ENCODE measurements at regions not wholly inside any gene's neighbourhood (a gene's known extent, or its start where the extent isn't known, plus 50 kb on each side); places are given as distances from the start of the nearest gene placed in this dataset.

GRCh38 chr2:34353509-34354113, 754.5 kb upstream of the FAM98A start:
- Mint-ChIP-seq H3K4me1 (ENCODE audit: low read depth) (no peaks in the 10 kb centered on the region), H3K27ac (no peak overlapping the region), H3K27me3 (ENCODE audit: low read depth) (no peaks in the 10 kb centered on the region), H3K4me3 (no peak overlapping the region), H3K9me3 (no peaks in the 10 kb centered on the region), H3K36me3 (ENCODE audit: low read depth) (no peaks in the 10 kb centered on the region)
- CTCF ChIA-PET, result no interaction called here
- intact Hi-C loops (cut with micrococcal nuclease), result no loop called here
- no peak for DNase-seq

GRCh38 chr2:34349527-34349926, 750.4 kb upstream of the FAM98A start:
- no peak for DNase-seq
- H3K4me3 Mint-ChIP-seq, result no peak overlapping the region
- CTCF ChIA-PET, result interaction anchor here (1.1 kb wide), 1 partner anchor 254 kb away, joined by 5 read pairs; no protein-coding TSS in a partner anchor
- intact Hi-C loops (cut with micrococcal nuclease), result no loop called here
- no peak overlapping the region for H3K27ac Mint-ChIP-seq
- H3K9me3 Mint-ChIP-seq, result peaks cover 2% of the 10 kb centered on the region
- H3K36me3 Mint-ChIP-seq (ENCODE audit: low read depth), result no peaks in the 10 kb centered on the region
- H3K4me1 Mint-ChIP-seq (ENCODE audit: low read depth), result no peaks in the 10 kb centered on the region
- H3K27me3 Mint-ChIP-seq (ENCODE audit: low read depth), result no peaks in the 10 kb centered on the region

GRCh38 chr2:34345030-34345429, 745.9 kb upstream of the FAM98A start:
- Mint-ChIP-seq H3K27ac (no peak overlapping the region), H3K9me3 (peaks cover 4% of the 10 kb centered on the region), H3K4me3 (no peak overlapping the region), H3K27me3 (ENCODE audit: low read depth) (no peaks in the 10 kb centered on the region), H3K4me1 (ENCODE audit: low read depth) (no peaks in the 10 kb centered on the region), H3K36me3 (ENCODE audit: low read depth) (no peaks in the 10 kb centered on the region)
- CTCF ChIA-PET, result no interaction called here
- intact Hi-C loops (cut with micrococcal nuclease), result no loop called here
- DNase-seq, result no peak

- Mint-ChIP-seq H3K4me1 (ENCODE audit: low read depth) (no peaks in the 10 kb centered on the region), H3K4me3 (no peak overlapping the region), H3K27ac (no peak overlapping the region), H3K27me3 (ENCODE audit: low read depth) (no peaks in the 10 kb centered on the region), H3K36me3 (ENCODE audit: low read depth) (no peaks in the 10 kb centered on the region), H3K9me3 (peaks cover 2% of the 10 kb centered on the region)
- CTCF ChIA-PET, result no interaction called here
- intact Hi-C loops (cut with micrococcal nuclease), result no loop called here
- DNase-seq, result no peak
Observed at GRCh38 chr2:34340307-34340706, 741.2 kb upstream of the FAM98A start.

- no peaks in the 10 kb centered on the region for H3K4me1 Mint-ChIP-seq (ENCODE audit: low read depth)
- H3K9me3 Mint-ChIP-seq, result peaks cover 2% of the 10 kb centered on the region
- intact Hi-C loops (cut with micrococcal nuclease), result no loop called here
- no peak for DNase-seq
- H3K27ac Mint-ChIP-seq, result no peak overlapping the region
- CTCF ChIA-PET, result no interaction called here
- no peaks in the 10 kb centered on the region for H3K27me3 Mint-ChIP-seq (ENCODE audit: low read depth)
- no peak overlapping the region for H3K4me3 Mint-ChIP-seq
- H3K36me3 Mint-ChIP-seq (ENCODE audit: low read depth), result no peaks in the 10 kb centered on the region
Observed at GRCh38 chr2:34337735-34338134, 738.6 kb upstream of the FAM98A start.

GRCh38 chr2:34332813-34333212, 733.7 kb upstream of the FAM98A start:
- Mint-ChIP-seq H3K36me3 (ENCODE audit: low read depth) (no peaks in the 10 kb centered on the region), H3K27ac (no peak overlapping the region), H3K9me3 (peaks cover 2% of the 10 kb centered on the region), H3K4me3 (no peak overlapping the region), H3K27me3 (ENCODE audit: low read depth) (no peaks in the 10 kb centered on the region), H3K4me1 (ENCODE audit: low read depth) (no peaks in the 10 kb centered on the region)
- CTCF ChIA-PET, result no interaction called here
- no peak for DNase-seq
- intact Hi-C loops (cut with micrococcal nuclease), result no loop called here

- Mint-ChIP-seq H3K4me3 (no peak overlapping the region), H3K9me3 (no peaks in the 10 kb centered on the region), H3K27ac (no peak overlapping the region), H3K36me3 (ENCODE audit: low read depth) (no peaks in the 10 kb centered on the region), H3K4me1 (ENCODE audit: low read depth) (no peaks in the 10 kb centered on the region), H3K27me3 (ENCODE audit: low read depth) (no peaks in the 10 kb centered on the region)
- no peak for DNase-seq
- CTCF ChIA-PET, result no interaction called here
- intact Hi-C loops (cut with micrococcal nuclease), result no loop called here
Observed at GRCh38 chr2:34320056-34320455, 721.0 kb upstream of the FAM98A start.

- H3K27ac Mint-ChIP-seq, result no peak overlapping the region
- H3K36me3 Mint-ChIP-seq (ENCODE audit: low read depth), result no peaks in the 10 kb centered on the region
- CTCF ChIA-PET, result no interaction called here
- intact Hi-C loops (cut with micrococcal nuclease), result no loop called here
- H3K4me1 Mint-ChIP-seq (ENCODE audit: low read depth), result no peaks in the 10 kb centered on the region
- H3K27me3 Mint-ChIP-seq (ENCODE audit: low read depth), result no peaks in the 10 kb centered on the region
- H3K4me3 Mint-ChIP-seq, result no peak overlapping the region
- DNase-seq, result no peak
- no peaks in the 10 kb centered on the region for H3K9me3 Mint-ChIP-seq
Observed at GRCh38 chr2:34317797-34318196, 718.7 kb upstream of the FAM98A start.

GRCh38 chr2:34316788-34317187, 717.7 kb upstream of the FAM98A start:
- intact Hi-C loops (cut with micrococcal nuclease), result no loop called here
- Mint-ChIP-seq H3K4me1 (ENCODE audit: low read depth) (no peaks in the 10 kb centered on the region), H3K27ac (no peak overlapping the region), H3K36me3 (ENCODE audit: low read depth) (no peaks in the 10 kb centered on the region), H3K9me3 (peaks cover 2% of the 10 kb centered on the region), H3K27me3 (ENCODE audit: low read depth) (no peaks in the 10 kb centered on the region), H3K4me3 (no peak overlapping the region)
- no peak for DNase-seq
- CTCF ChIA-PET, result no interaction called here

GRCh38 chr2:34311816-34312215, 712.7 kb upstream of the FAM98A start:
- no peaks in the 10 kb centered on the region for H3K27me3 Mint-ChIP-seq (ENCODE audit: low read depth)
- CTCF ChIA-PET, result no interaction called here
- intact Hi-C loops (cut with micrococcal nuclease), result no loop called here

GRCh38 chr2:34308140-34308539, 709.0 kb upstream of the FAM98A start:
- Mint-ChIP-seq H3K4me3 (no peak overlapping the region), H3K4me1 (ENCODE audit: low read depth) (no peaks in the 10 kb centered on the region)

More at GRCh38 chr2:34311816-34312215, 712.7 kb upstream of the FAM98A start:
- Mint-ChIP-seq H3K27ac (no peak overlapping the region), H3K9me3 (peaks cover 6% of the 10 kb centered on the region), H3K4me3 (no peak overlapping the region), H3K36me3 (ENCODE audit: low read depth) (no peaks in the 10 kb centered on the region), H3K4me1 (ENCODE audit: low read depth) (no peaks in the 10 kb centered on the region)
- no peak for DNase-seq

GRCh38 chr2:34307636-34308035, 708.5 kb upstream of the FAM98A start:
- peaks cover 6% of the 10 kb centered on the region for H3K9me3 Mint-ChIP-seq
- H3K27ac Mint-ChIP-seq, result no peak overlapping the region
- DNase-seq, result no peak
- CTCF ChIA-PET, result no interaction called here
- no peaks in the 10 kb centered on the region for H3K4me1 Mint-ChIP-seq (ENCODE audit: low read depth)
- intact Hi-C loops (cut with micrococcal nuclease), result no loop called here
- no peaks in the 10 kb centered on the region for H3K27me3 Mint-ChIP-seq (ENCODE audit: low read depth)
- H3K4me3 Mint-ChIP-seq, result no peak overlapping the region
- H3K36me3 Mint-ChIP-seq (ENCODE audit: low read depth), result no peaks in the 10 kb centered on the region

More at GRCh38 chr2:34308140-34308539, 709.0 kb upstream of the FAM98A start:
- Mint-ChIP-seq H3K27ac (no peak overlapping the region), H3K27me3 (ENCODE audit: low read depth) (no peaks in the 10 kb centered on the region), H3K9me3 (peaks cover 6% of the 10 kb centered on the region), H3K36me3 (ENCODE audit: low read depth) (no peaks in the 10 kb centered on the region)
- CTCF ChIA-PET, result no interaction called here
- no peak for DNase-seq
- intact Hi-C loops (cut with micrococcal nuclease), result no loop called here

GRCh38 chr2:34306745-34307144, 707.6 kb upstream of the FAM98A start:
- Mint-ChIP-seq H3K27ac (no peak overlapping the region), H3K9me3 (peaks cover 3% of the 10 kb centered on the region), H3K36me3 (ENCODE audit: low read depth) (no peaks in the 10 kb centered on the region), H3K4me1 (ENCODE audit: low read depth) (no peaks in the 10 kb centered on the region), H3K4me3 (no peak overlapping the region), H3K27me3 (ENCODE audit: low read depth) (no peaks in the 10 kb centered on the region)
- CTCF ChIA-PET, result no interaction called here
- intact Hi-C loops (cut with micrococcal nuclease), result no loop called here
- no peak for DNase-seq

- no peak overlapping the region for H3K4me3 Mint-ChIP-seq
- CTCF ChIA-PET, result no interaction called here
- H3K4me1 Mint-ChIP-seq (ENCODE audit: low read depth), result no peaks in the 10 kb centered on the region
- H3K27ac Mint-ChIP-seq, result no peak overlapping the region
- intact Hi-C loops (cut with micrococcal nuclease), result no loop called here
- H3K27me3 Mint-ChIP-seq (ENCODE audit: low read depth), result no peaks in the 10 kb centered on the region
- DNase-seq, result no peak
- H3K36me3 Mint-ChIP-seq (ENCODE audit: low read depth), result no peaks in the 10 kb centered on the region
- peaks cover 3% of the 10 kb centered on the region for H3K9me3 Mint-ChIP-seq
Observed at GRCh38 chr2:34305587-34305986, 706.5 kb upstream of the FAM98A start.

Measured in activated naive CD4-positive, alpha-beta T cell treated with anti-CD3 and anti-CD28 coated beads for 36 hours (primary cell).